Keratinocyte (primary cell): ENCODE measurements at regions not wholly inside any gene's neighbourhood (a gene's known extent, or its start where the extent isn't known, plus 50 kb on each side); places are given as distances from the start of the nearest gene placed in this dataset.

Experiments
- DNase-seq: peaks from one replicate; pipeline ENCODE4 v3.0.0-alpha.2; 2011; ENCODE audit warnings: low read depth, missing footprints, low spot score
- FAIRE-seq: peaks from 2 replicates; lab custom pipeline; 2011; peaks lifted over from hg19 to GRCh38; lab: Jason Lieb, UNC
- H2AFZ ChIP-seq: 2 replicates; pipeline ENCODE4 v1.6.0; 2012; ENCODE audit warnings: low read length, control low read depth, inconsistent platforms; ENCODE audit not compliant: control insufficient read depth
- H3K27ac ChIP-seq: 2 replicates; pipeline ENCODE4 v1.5.1; 2011; ENCODE audit warnings: low read length; ENCODE audit not compliant: control insufficient read depth, insufficient read depth
- H3K27me3 ChIP-seq: 3 replicates; pipeline ENCODE4 v1.6.0; 2011; ENCODE audit warnings: low read length; ENCODE audit not compliant: control insufficient read depth, insufficient read depth; ENCODE audit errors: extremely low read depth
- H3K36me3 ChIP-seq, 2 experiments: 2 replicates in 1 of 2; 3 replicates in 1 of 2; pipeline ENCODE4 v1.5.1; 2011; ENCODE audit warnings: low read length in 2 of 2, mild to moderate bottlenecking in 1 of 2; ENCODE audit not compliant: control insufficient read depth in 2 of 2, insufficient read depth in 2 of 2; ENCODE audit errors: extremely low read depth in 1 of 2
- H3K4me1 ChIP-seq: 3 replicates; pipeline ENCODE4 v1.5.1; 2011; ENCODE audit warnings: low read length; ENCODE audit not compliant: control insufficient read depth, insufficient read depth; ENCODE audit errors: extremely low read depth
- H3K4me2 ChIP-seq: 3 replicates; pipeline ENCODE4 v1.6.0; 2011; ENCODE audit warnings: low read depth, low read length; ENCODE audit not compliant: control insufficient read depth, insufficient read depth; ENCODE audit errors: extremely low read depth
- H3K4me3 ChIP-seq, 3 experiments: fragments of 200-600 bp in 1 of 3; sonication (generic) in 1 of 3; 2 replicates in 2 of 3; 3 replicates in 1 of 3; pipeline ENCODE4 v1.5.1; 2011 to 2016; ENCODE audit warnings: low read length in 3 of 3, mild to moderate bottlenecking in 3 of 3, control low read depth in 2 of 3, inconsistent platforms in 1 of 3, low read depth in 1 of 3, mixed read lengths in 1 of 3, mixed run types in 1 of 3, moderate library complexity in 1 of 3; ENCODE audit not compliant: control insufficient read depth in 2 of 3, insufficient read depth in 2 of 3; ENCODE audit errors: extremely low read depth in 1 of 3
- H3K79me2 ChIP-seq: 2 replicates; pipeline ENCODE4 v1.6.0; 2012; ENCODE audit warnings: low read length; ENCODE audit not compliant: control insufficient read depth, insufficient read depth
- H3K9ac ChIP-seq: 3 replicates; pipeline ENCODE4 v1.6.0; 2011; ENCODE audit warnings: low read length; ENCODE audit not compliant: control insufficient read depth, insufficient read depth; ENCODE audit errors: extremely low read depth
- H3K9me1 ChIP-seq: 3 replicates; pipeline ENCODE4 v1.6.0; 2011; ENCODE audit warnings: low read length; ENCODE audit not compliant: control insufficient read depth, insufficient read depth; ENCODE audit errors: extremely low read depth
- H3K9me3 ChIP-seq: 2 replicates; pipeline ENCODE4 v1.5.1; 2012; ENCODE audit warnings: low read depth, low read length; ENCODE audit not compliant: control insufficient read depth
- H4K20me1 ChIP-seq: 3 replicates; pipeline ENCODE4 v1.6.0; 2011; ENCODE audit warnings: low read length; ENCODE audit not compliant: control insufficient read depth, insufficient read depth; ENCODE audit errors: extremely low read depth
- EZH2 ChIP-seq: IDR thresholded peaks from one replicate; pipeline ENCODE4 v1.6.1; 2012; ENCODE audit warnings: inconsistent platforms, mild to moderate bottlenecking, low read length, moderate library complexity
- dilution Hi-C: fragments of 300-500 bp; cut with MboI; formaldehyde crosslinking; loops from one replicate; pipeline ENCODE4 v1.7.0; 2020; ENCODE audit warnings: low sequenced_read_pairs; ENCODE audit not compliant: extremely low pct_ligation_motif_present
- TF ChIP-seq, protein P1 (sequence below), 3 experiments: IDR thresholded peaks in 1 of 3; conservative IDR thresholded peaks in 1 of 3; optimal IDR thresholded peaks in 1 of 3; 2 replicates in 2 of 3; 3 replicates in 1 of 3; pipeline versions ENCODE3 to v1.5.1; 2011; ENCODE audit warnings: low read length in 3 of 3, mild to moderate bottlenecking in 3 of 3, moderate library complexity in 2 of 3, control low read depth in 1 of 3, inconsistent platforms in 1 of 3; ENCODE audit not compliant: insufficient read depth in 2 of 3; ENCODE audit errors: extremely low read depth in 1 of 3

GRCh38 chr2:195590861-195591205 lies 66.2 kb upstream of the SLC39A10 start:
- Histone ChIP-seq H3K36me3 (no peaks in the 10 kb centered on the region), H3K9me1 (no peaks in the 10 kb centered on the region), H2AFZ (no peak overlapping the region), H3K27me3 (no peaks in the 10 kb centered on the region), H3K79me2 (no peaks in the 10 kb centered on the region), H3K9me3 (no peaks in the 10 kb centered on the region), H3K4me1 (no peaks in the 10 kb centered on the region), H3K9ac (no peak overlapping the region), H3K27ac (no peak overlapping the region), H3K4me2 (no peak overlapping the region), H3K4me3 (no peak overlapping the region), H4K20me1 (no peaks in the 10 kb centered on the region)
- TF ChIP-seq EZH2: no peak
- TF ChIP-seq, protein P1, sequence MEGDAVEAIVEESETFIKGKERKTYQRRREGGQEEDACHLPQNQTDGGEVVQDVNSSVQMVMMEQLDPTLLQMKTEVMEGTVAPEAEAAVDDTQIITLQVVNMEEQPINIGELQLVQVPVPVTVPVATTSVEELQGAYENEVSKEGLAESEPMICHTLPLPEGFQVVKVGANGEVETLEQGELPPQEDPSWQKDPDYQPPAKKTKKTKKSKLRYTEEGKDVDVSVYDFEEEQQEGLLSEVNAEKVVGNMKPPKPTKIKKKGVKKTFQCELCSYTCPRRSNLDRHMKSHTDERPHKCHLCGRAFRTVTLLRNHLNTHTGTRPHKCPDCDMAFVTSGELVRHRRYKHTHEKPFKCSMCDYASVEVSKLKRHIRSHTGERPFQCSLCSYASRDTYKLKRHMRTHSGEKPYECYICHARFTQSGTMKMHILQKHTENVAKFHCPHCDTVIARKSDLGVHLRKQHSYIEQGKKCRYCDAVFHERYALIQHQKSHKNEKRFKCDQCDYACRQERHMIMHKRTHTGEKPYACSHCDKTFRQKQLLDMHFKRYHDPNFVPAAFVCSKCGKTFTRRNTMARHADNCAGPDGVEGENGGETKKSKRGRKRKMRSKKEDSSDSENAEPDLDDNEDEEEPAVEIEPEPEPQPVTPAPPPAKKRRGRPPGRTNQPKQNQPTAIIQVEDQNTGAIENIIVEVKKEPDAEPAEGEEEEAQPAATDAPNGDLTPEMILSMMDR (optimal IDR thresholded peaks at IDR 0.05 in 1 of 3, IDR thresholded peaks at IDR 0.05 in 1 of 3, conservative IDR thresholded peaks at IDR 0.05 in 1 of 3; ENCODE audit: extremely low read depth in 1 of 3, insufficient read depth in 2 of 3, low read length in 3 of 3): no peak
- dilution Hi-C loops: no loop called here
- FAIRE-seq (no peak), DNase-seq (no peak)

GRCh38 chr2:195590199-195590860 lies 66.7 kb upstream of the SLC39A10 start:
- H3K36me3 ChIP-seq: no peaks in the 10 kb centered on the region
- no peak for DNase-seq
- H3K27me3 ChIP-seq: no peaks in the 10 kb centered on the region
- H2AFZ ChIP-seq: no peak overlapping the region
- no peak overlapping the region for H3K27ac ChIP-seq
- TF ChIP-seq, protein P1 (optimal IDR thresholded peaks at IDR 0.05 in 1 of 3, IDR thresholded peaks at IDR 0.05 in 1 of 3, conservative IDR thresholded peaks at IDR 0.05 in 1 of 3; ENCODE audit: extremely low read depth in 1 of 3, insufficient read depth in 2 of 3, low read length in 3 of 3): no peak
- no peak for TF ChIP-seq EZH2
- H3K4me1 ChIP-seq: no peaks in the 10 kb centered on the region
- H3K4me3 ChIP-seq: no peak overlapping the region
- dilution Hi-C loops: no loop called here
- no peak for FAIRE-seq
- no peak overlapping the region for H3K4me2 ChIP-seq
- no peaks in the 10 kb centered on the region for H3K9me3 ChIP-seq
- H3K9ac ChIP-seq: no peak overlapping the region
- H3K79me2 ChIP-seq: no peaks in the 10 kb centered on the region
- no peaks in the 10 kb centered on the region for H4K20me1 ChIP-seq
- H3K9me1 ChIP-seq: no peaks in the 10 kb centered on the region
